ENCODE measurements at regions not wholly inside any gene's neighbourhood (a gene's known extent, or its start where the extent isn't known, plus 50 kb on each side); places are given as distances from the start of the nearest gene placed in this dataset.

DNA sequence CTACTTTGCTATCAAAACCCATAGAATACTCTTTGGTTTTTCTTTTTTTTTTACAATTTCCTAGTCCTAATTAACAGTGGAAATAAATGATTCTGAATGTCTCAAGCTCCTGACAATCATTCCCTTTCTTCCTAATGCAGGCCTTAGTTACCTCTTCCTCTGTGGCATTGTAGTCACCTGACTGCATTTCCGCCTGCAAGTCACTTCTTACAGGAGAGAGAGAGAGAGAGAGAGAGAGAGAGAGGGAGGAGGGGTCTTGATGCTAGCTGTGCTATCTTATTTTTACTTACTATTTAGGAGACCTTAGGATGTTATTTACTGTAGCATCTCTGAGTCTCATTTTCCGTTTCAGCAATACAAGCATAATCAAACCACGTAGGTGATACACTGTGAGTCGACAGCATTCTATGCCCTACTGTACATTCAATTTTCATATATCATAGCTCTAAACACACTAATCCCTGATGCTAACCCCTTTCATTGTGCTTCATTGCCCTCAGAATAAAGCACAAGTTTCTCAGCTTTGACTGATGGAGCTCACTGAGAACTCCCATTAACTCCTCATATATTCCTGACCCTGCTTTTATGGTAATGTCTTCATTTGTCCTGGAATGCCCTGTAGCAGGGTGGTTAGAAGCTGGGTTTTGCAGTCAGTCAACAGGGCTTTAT, 1237.3 kb downstream of the XPNPEP1 start:
- Histone ChIP-seq H3K4me3 (no peak overlapping the region), H4K20me1 (no peaks in the 10 kb centered on the region), H3K27ac (no peak overlapping the region), H3K36me3 (no peaks in the 10 kb centered on the region), H3K9ac (no peak overlapping the region), H3K27me3 (no peaks in the 10 kb centered on the region), H3K4me2 (no peak overlapping the region), H3K9me3 (replicated peaks in 1 of 11) (no peaks in the 10 kb centered on the region), H3K4me1 (no peaks in the 10 kb centered on the region)
- no peak for TF ChIP-seq Cebpa-rat (IDR thresholded peaks at IDR 0.05)

GRCh38 chr10:108684431-108684830, 1238.9 kb downstream of the XPNPEP1 start:
- Histone ChIP-seq H3K9ac (no peak overlapping the region), H3K27ac (no peak overlapping the region), H3K4me2 (no peak overlapping the region), H3K27me3 (no peaks in the 10 kb centered on the region), H3K4me1 (no peaks in the 10 kb centered on the region), H4K20me1 (no peaks in the 10 kb centered on the region), H3K9me3 (replicated peaks in 1 of 11) (no peaks in the 10 kb centered on the region), H3K4me3 (no peak overlapping the region), H3K36me3 (no peaks in the 10 kb centered on the region)
- TF ChIP-seq Cebpa-rat (IDR thresholded peaks at IDR 0.05), result no peak

DNA sequence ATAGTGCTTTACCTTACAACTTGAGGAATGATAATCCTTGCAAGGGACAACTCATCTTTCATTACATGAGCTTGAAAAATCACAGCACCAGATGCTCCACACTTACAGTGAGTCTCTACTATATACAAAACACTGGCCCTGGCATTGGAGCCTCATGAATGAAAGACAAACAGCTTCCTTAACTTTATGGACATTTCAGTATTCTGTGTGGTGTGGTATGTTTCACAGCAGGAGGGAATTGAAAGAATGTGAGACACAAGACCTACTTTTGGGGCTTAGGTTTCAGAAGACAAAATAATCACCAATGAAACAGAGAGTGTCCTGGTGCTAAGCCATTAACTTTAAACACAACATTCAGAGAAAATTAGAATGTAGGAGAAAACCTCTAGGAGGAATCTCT, 1249.6 kb downstream of the XPNPEP1 start:
- H3K4me1 ChIP-seq, result no peaks in the 10 kb centered on the region
- no peaks in the 10 kb centered on the region for H3K36me3 ChIP-seq
- no peaks in the 10 kb centered on the region for H3K9me3 ChIP-seq (replicated peaks in 1 of 11)
- no peaks in the 10 kb centered on the region for H4K20me1 ChIP-seq
- no peak overlapping the region for H3K4me3 ChIP-seq
- no peak overlapping the region for H3K27ac ChIP-seq
- no peaks in the 10 kb centered on the region for H3K27me3 ChIP-seq
- no peak for TF ChIP-seq Cebpa-rat (IDR thresholded peaks at IDR 0.05)
- H3K9ac ChIP-seq, result no peak overlapping the region
- H3K4me2 ChIP-seq, result no peak overlapping the region

DNA sequence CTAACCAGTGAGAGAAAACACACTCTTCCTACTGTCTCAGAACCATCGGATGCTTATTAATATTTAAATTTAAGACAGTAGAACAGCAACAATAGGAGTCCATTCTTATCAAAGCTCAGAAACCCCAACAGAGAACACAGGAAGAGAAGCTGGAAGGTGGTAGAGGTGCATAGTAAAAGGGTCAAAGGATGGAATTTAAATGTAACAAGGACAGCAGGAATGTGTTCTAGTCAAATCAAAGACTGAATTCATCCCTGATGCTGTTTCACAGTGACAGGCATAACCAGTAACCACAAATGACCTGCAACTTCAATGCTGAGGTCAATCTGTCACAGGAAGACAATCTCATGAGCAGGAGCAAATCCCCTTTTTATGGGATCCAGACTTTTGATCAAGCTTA, 1259.7 kb downstream of the XPNPEP1 start:
- no peak overlapping the region for H3K27ac ChIP-seq
- no peak overlapping the region for H3K9ac ChIP-seq
- no peak overlapping the region for H3K4me3 ChIP-seq
- no peak for TF ChIP-seq Cebpa-rat (IDR thresholded peaks at IDR 0.05)
- H3K27me3 ChIP-seq, result no peaks in the 10 kb centered on the region
- H4K20me1 ChIP-seq, result no peaks in the 10 kb centered on the region
- no peaks in the 10 kb centered on the region for H3K36me3 ChIP-seq
- no peaks in the 10 kb centered on the region for H3K4me1 ChIP-seq
- no peaks in the 10 kb centered on the region for H3K9me3 ChIP-seq (replicated peaks in 1 of 11)
- no peak overlapping the region for H3K4me2 ChIP-seq

DNA sequence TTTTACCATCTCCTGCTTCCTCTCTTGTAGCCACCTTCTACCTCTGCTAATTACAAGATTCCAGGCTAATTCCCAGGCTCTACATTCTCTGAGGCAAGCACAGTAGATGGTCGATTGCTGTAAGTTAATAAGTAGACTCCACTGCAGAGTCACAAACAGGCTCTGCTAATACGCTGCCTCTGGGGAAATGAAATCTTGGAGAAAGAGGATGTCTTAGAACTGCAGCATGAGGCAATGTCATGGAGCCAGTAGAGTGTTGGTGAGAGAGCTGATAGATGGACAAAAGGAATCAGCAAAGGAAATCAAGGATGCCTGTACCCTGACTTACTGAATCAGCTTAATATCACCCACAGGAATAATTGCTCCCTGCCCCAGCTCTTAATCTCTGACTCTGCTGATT, 1260.3 kb downstream of the XPNPEP1 start:
- Histone ChIP-seq H3K36me3 (no peaks in the 10 kb centered on the region), H3K4me2 (no peak overlapping the region), H3K27ac (no peak overlapping the region)

DNA sequence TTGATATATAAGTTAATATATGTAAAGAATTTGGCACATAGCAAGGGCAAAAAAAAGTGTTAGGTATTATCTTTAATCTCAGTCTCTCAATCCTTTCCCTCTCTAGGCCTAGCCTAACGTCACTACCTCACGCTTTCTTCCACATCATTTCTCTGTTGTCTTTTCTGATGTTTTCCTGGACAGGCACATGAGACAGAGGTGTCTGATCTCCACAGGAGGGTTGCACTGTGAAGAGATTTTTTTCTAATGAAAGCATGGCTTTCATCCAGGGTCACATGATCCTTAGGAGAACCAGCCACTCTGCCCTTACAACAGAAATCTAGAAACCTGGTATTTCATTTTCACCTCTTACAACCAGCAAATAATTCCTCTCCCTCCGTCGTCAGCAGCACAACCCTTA, 1268.3 kb downstream of the XPNPEP1 start:
- Histone ChIP-seq H3K27ac (no peak overlapping the region), H3K9ac (no peak overlapping the region), H3K36me3 (no peaks in the 10 kb centered on the region), H4K20me1 (no peaks in the 10 kb centered on the region), H3K4me2 (no peak overlapping the region), H3K27me3 (no peaks in the 10 kb centered on the region), H3K4me3 (no peak overlapping the region), H3K9me3 (replicated peaks in 1 of 11) (no peaks in the 10 kb centered on the region), H3K4me1 (no peaks in the 10 kb centered on the region)
- no peak for TF ChIP-seq Cebpa-rat (IDR thresholded peaks at IDR 0.05)

More for the DNA sequence above, 1260.3 kb downstream of the XPNPEP1 start:
- H3K4me3 ChIP-seq, result no peak overlapping the region
- H3K9ac ChIP-seq, result no peak overlapping the region
- H3K9me3 ChIP-seq (replicated peaks in 1 of 11), result no peaks in the 10 kb centered on the region
- no peaks in the 10 kb centered on the region for H3K4me1 ChIP-seq
- no peaks in the 10 kb centered on the region for H4K20me1 ChIP-seq
- no peak for TF ChIP-seq Cebpa-rat (IDR thresholded peaks at IDR 0.05)
- no peaks in the 10 kb centered on the region for H3K27me3 ChIP-seq

- Histone ChIP-seq H3K27me3 (no peaks in the 10 kb centered on the region), H3K4me3 (no peak overlapping the region), H3K9me3 (replicated peaks in 1 of 11) (no peaks in the 10 kb centered on the region), H4K20me1 (no peaks in the 10 kb centered on the region), H3K36me3 (no peaks in the 10 kb centered on the region), H3K4me1 (no peaks in the 10 kb centered on the region), H3K4me2 (no peak overlapping the region), H3K9ac (no peak overlapping the region), H3K27ac (no peak overlapping the region)
- TF ChIP-seq Cebpa-rat (IDR thresholded peaks at IDR 0.05), result no peak
Measured at GRCh38 chr10:108653531-108653930, 1269.8 kb downstream of the XPNPEP1 start.

DNA sequence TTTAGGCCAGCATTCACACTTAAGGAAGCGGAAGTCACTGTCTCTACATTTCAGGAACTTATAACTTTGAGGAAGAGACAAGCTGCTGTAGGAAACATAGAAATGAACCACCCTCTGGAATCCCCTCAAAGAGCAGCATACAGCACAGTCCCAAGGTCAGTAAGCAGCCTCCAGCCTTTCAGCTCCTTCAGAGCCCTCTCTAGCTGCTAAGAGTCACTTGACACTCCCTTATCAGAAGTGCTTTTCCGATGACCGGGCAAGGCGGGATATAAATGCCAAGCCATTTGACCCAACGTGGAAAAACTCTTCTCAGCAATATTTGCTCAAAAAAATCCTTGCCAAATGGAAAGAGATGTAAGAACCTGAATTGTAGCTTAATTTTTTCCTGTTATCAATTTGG, 1284.3 kb downstream of the XPNPEP1 start:
- Histone ChIP-seq H3K27me3 (no peaks in the 10 kb centered on the region), H3K27ac (no peak overlapping the region), H3K36me3 (no peaks in the 10 kb centered on the region), H3K9ac (no peak overlapping the region), H3K4me2 (no peak overlapping the region), H3K4me1 (no peaks in the 10 kb centered on the region), H4K20me1 (no peaks in the 10 kb centered on the region), H3K4me3 (no peak overlapping the region), H3K9me3 (replicated peaks in 1 of 11) (peaks cover 0 to 7% (median 0%) of the 10 kb centered on the region in 11 experiments; a peak in 3 of 22 replicates)
- no peak for TF ChIP-seq Cebpa-rat (IDR thresholded peaks at IDR 0.05)

- H3K27me3 ChIP-seq, result no peaks in the 10 kb centered on the region
- H3K36me3 ChIP-seq, result no peaks in the 10 kb centered on the region
- no peak overlapping the region for H3K4me3 ChIP-seq
- H3K9ac ChIP-seq, result no peak overlapping the region
- peaks cover 0 to 4% (median 1%) of the 10 kb centered on the region in 10 experiments; a peak in 12 of 20 replicates for H3K4me1 ChIP-seq
- no peak overlapping the region for H3K27ac ChIP-seq
- peaks cover 0 to 7% (median 0%) of the 10 kb centered on the region in 11 experiments; a peak in 3 of 22 replicates for H3K9me3 ChIP-seq (replicated peaks in 1 of 11)
- H4K20me1 ChIP-seq, result no peaks in the 10 kb centered on the region
- TF ChIP-seq Cebpa-rat (IDR thresholded peaks at IDR 0.05), result no peak
- no peak overlapping the region for H3K4me2 ChIP-seq
Measured at GRCh38 chr10:108638225-108638624, 1285.1 kb downstream of the XPNPEP1 start.

GRCh38 chr10:108633046-108633445, 1290.3 kb downstream of the XPNPEP1 start:
- Histone ChIP-seq H3K36me3 (no peaks in the 10 kb centered on the region), H3K4me2 (peak overlapping the region in 9 of 11 experiments; percentile 1 to 77 (median 67); a peak in 15 of 22 replicates), H3K4me3 (no peak overlapping the region), H3K9ac (no peak overlapping the region), H3K27ac (no peak overlapping the region), H3K9me3 (replicated peaks in 1 of 11) (peaks cover 0 to 7% (median 0%) of the 10 kb centered on the region in 11 experiments; a peak in 3 of 22 replicates), H3K27me3 (no peaks in the 10 kb centered on the region), H3K4me1 (peaks cover 33 to 39% (median 36%) of the 10 kb centered on the region in 10 experiments), H4K20me1 (no peaks in the 10 kb centered on the region)
- no peak for TF ChIP-seq Cebpa-rat (IDR thresholded peaks at IDR 0.05)

Data from BLaER1 treated with 17β-estradiol and CSF1 and Interleukin-3, amounts not matched to agents 10 nM and 100 nM (cell line).